ENCODE measurements at regions not wholly inside any gene's neighbourhood (a gene's known extent, or its start where the extent isn't known, plus 50 kb on each side); places are given as distances from the start of the nearest gene placed in this dataset.

DNA sequence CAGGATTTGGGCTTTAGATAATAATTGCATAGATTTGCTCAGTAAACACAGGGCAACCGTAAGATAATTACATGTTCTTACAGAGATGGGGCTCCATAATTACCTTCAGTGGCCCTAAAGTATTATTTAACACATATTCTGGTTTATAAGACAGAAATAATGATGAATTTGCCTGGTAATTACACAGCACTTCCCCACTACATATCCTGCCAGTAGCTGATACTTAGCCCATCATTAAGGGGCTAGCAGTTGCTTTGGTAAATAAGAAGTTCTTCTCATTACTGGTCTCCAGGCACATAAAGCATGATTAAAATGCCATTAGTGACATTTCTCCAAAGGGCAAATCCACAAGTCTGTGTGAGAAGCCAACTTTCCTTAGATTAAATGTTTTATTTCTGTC, 158.7 kb downstream of the NUAK1 start:
- H3K36me3 ChIP-seq: no peaks in the 10 kb centered on the region
- no peak overlapping the region for H3K4me3 ChIP-seq
- no peak overlapping the region for H3K27ac ChIP-seq
- intact Hi-C loops (cut with DNase I): no loop called here
- no peaks in the 10 kb centered on the region for H3K9me3 ChIP-seq
- TF ChIP-seq POLR2A (IDR thresholded peaks at IDR 0.05) (no peak), POLR2AphosphoS5 (IDR thresholded peaks at IDR 0.05; ENCODE audit: insufficient read depth in 1 of 2, low read depth in 1 of 2) (no peak)
- TF ChIP-seq, protein P1, sequence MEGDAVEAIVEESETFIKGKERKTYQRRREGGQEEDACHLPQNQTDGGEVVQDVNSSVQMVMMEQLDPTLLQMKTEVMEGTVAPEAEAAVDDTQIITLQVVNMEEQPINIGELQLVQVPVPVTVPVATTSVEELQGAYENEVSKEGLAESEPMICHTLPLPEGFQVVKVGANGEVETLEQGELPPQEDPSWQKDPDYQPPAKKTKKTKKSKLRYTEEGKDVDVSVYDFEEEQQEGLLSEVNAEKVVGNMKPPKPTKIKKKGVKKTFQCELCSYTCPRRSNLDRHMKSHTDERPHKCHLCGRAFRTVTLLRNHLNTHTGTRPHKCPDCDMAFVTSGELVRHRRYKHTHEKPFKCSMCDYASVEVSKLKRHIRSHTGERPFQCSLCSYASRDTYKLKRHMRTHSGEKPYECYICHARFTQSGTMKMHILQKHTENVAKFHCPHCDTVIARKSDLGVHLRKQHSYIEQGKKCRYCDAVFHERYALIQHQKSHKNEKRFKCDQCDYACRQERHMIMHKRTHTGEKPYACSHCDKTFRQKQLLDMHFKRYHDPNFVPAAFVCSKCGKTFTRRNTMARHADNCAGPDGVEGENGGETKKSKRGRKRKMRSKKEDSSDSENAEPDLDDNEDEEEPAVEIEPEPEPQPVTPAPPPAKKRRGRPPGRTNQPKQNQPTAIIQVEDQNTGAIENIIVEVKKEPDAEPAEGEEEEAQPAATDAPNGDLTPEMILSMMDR (IDR thresholded peaks at IDR 0.05): no peak
- H3K27me3 ChIP-seq: no peaks in the 10 kb centered on the region
- H3K4me1 ChIP-seq: no peaks in the 10 kb centered on the region
- DNase-seq (ENCODE audit: extremely low spot score in 2 of 2): no peak

DNA sequence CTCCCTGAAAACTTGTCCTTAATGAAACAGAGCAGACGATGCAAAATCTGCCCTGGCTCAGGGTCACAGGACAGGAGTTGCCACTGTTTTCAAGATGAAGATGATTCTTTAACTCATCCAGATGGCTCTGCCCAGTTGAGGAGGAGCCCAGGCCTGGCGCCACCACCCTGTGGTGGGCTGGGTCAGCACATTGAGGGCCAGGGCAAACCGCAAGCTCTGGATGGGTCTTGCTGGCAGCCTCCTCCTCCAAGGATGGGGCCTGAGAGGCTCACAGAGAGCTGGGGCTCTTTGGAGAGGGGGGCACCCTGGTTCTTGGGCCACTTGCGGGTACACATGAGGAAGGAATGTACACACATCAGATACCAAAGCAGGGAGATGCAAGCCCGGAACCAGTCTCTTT, 158.2 kb downstream of the NUAK1 start:
- Histone ChIP-seq H3K4me1 (no peaks in the 10 kb centered on the region), H3K36me3 (no peaks in the 10 kb centered on the region), H3K9me3 (no peaks in the 10 kb centered on the region), H3K27ac (no peak overlapping the region), H3K27me3 (no peaks in the 10 kb centered on the region), H3K4me3 (no peak overlapping the region)
- DNase-seq (ENCODE audit: extremely low spot score in 2 of 2): no peak
- TF ChIP-seq, protein P1 (IDR thresholded peaks at IDR 0.05): no peak
- TF ChIP-seq POLR2A (IDR thresholded peaks at IDR 0.05) (no peak), POLR2AphosphoS5 (IDR thresholded peaks at IDR 0.05; ENCODE audit: insufficient read depth in 1 of 2, low read depth in 1 of 2) (no peak)
- intact Hi-C loops (cut with DNase I): no loop called here

DNA sequence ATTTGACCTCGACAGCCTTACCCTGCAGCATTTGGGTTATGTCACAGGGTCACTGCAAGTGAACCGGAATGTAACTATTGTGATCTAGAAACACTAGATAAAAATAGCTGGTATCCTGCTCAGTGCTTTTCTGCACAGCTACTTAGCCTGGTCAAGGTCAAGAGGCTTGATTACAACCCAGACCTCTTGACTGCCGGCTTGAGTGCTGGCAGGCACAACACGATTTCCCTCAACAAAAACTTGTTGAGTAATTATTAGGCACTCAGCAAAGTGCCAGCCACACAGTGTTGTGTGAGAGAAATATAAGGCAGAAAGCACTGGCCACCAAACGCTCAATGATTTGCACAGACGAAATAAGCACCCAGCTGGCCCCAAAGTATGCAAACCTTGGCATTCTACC, 156.7 kb downstream of the NUAK1 start:
- H3K27me3 ChIP-seq: no peaks in the 10 kb centered on the region
- H3K27ac ChIP-seq: no peak overlapping the region
- no peak overlapping the region for H3K4me3 ChIP-seq
- intact Hi-C loops (cut with DNase I): no loop called here
- DNase-seq (ENCODE audit: extremely low spot score in 2 of 2): no peak
- no peaks in the 10 kb centered on the region for H3K4me1 ChIP-seq
- no peaks in the 10 kb centered on the region for H3K36me3 ChIP-seq
- TF ChIP-seq, protein P1 (IDR thresholded peaks at IDR 0.05): no peak
- no peak for TF ChIP-seq POLR2A (IDR thresholded peaks at IDR 0.05)
- TF ChIP-seq POLR2AphosphoS5 (IDR thresholded peaks at IDR 0.05; ENCODE audit: insufficient read depth in 1 of 2, low read depth in 1 of 2): no peak
- no peaks in the 10 kb centered on the region for H3K9me3 ChIP-seq

DNA sequence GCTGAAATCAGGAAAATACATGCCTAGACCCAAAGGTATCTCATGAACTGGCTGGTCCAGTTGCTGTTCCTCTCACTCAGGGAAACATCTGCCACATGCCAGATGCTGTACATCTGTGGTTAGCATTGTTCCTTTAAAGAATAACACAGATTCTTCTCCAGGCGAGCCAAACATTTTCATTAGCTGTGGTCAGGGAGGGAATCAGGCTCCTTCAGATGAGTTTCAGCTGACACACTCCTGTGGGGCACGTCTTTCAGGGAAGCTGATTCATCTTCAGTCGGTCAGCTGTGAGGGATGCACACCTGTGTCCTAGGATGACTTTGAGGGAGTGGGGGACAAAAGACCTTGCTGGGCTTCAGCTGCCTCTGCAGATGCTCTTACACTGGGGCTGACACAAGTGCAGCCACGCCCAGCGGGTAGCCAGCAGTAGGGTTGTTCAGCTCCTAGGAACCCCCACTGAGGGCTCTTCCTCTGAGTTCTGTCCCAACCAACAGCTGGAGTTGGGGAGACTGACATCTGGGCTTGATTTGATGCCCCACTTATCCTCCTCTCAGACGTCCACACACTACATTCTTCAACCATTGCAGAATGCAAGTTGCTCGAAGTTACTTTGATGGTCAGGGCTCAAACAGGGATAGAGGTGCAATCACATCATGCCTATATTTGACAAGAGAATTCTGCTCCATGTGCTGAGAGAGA, 155.0 kb downstream of the NUAK1 start:
- no peak for DNase-seq (ENCODE audit: extremely low spot score in 2 of 2)
- TF ChIP-seq POLR2A (IDR thresholded peaks at IDR 0.05): no peak
- TF ChIP-seq, protein P1 (IDR thresholded peaks at IDR 0.05): no peak
- TF ChIP-seq POLR2AphosphoS5 (IDR thresholded peaks at IDR 0.05; ENCODE audit: insufficient read depth in 1 of 2, low read depth in 1 of 2): no peak
- Histone ChIP-seq H3K36me3 (no peaks in the 10 kb centered on the region), H3K4me3 (no peak overlapping the region), H3K27me3 (no peaks in the 10 kb centered on the region), H3K27ac (no peak overlapping the region), H3K4me1 (no peaks in the 10 kb centered on the region), H3K9me3 (no peaks in the 10 kb centered on the region)
- intact Hi-C loops (cut with DNase I): no loop called here

DNA sequence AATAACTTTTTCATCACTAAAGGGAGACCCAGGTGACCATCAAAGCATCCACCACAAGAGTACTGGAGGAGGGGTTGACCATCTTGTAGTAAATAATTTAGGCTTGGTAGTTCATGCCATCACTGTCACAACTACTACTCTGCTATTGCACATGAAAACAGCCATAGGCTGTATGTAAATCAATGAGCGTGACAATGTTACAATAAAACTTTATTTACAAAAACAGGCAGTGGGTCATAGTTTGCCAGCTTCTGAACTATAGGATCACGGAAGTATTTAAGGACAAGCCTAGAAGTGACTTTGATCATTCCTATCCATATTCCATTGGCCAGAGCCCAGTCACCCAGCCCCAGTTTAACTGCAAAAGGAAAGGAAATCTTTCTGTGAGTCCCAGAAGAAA, 153.4 kb downstream of the NUAK1 start:
- intact Hi-C loops (cut with DNase I): no loop called here
- no peak overlapping the region for H3K4me3 ChIP-seq
- DNase-seq (ENCODE audit: extremely low spot score in 2 of 2): no peak
- no peaks in the 10 kb centered on the region for H3K9me3 ChIP-seq
- no peaks in the 10 kb centered on the region for H3K36me3 ChIP-seq
- TF ChIP-seq, protein P1 (IDR thresholded peaks at IDR 0.05): no peak
- no peaks in the 10 kb centered on the region for H3K27me3 ChIP-seq
- H3K27ac ChIP-seq: no peak overlapping the region
- H3K4me1 ChIP-seq: no peaks in the 10 kb centered on the region
